ENCODE measurements at regions not wholly inside any gene's neighbourhood (a gene's known extent, or its start where the extent isn't known, plus 50 kb on each side); places are given as distances from the start of the nearest gene placed in this dataset.
"Not testable (repeated sequence)": the region's sequence is repeated elsewhere in the genome, so short reads cannot be mapped to it uniquely, and the experiment has no call there.

DNA sequence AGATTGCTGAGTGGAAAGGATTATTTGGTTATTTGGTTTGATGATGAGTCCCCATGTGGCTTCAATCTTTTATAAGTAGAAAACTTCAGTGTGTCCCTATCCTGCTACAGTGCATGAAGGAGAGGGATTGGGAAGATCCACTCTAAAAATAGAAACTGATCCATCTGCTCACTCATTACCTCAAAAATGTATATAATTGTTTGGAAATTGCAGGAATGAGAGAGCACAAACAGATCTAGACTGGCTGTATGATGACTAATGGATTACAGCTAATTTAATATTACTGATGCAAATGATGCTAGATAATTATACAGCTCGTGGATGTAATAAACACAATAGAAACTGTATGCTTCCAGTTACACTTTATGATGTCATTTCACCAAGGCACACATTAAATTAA is 625.3 kb upstream of the PRR20A start:
- Histone ChIP-seq H3K9me3 (ENCODE audit: insufficient read depth, low read depth, low read length) (peaks cover 2% of the 10 kb centered on the region), H3K79me2 (ENCODE audit: insufficient read depth, low read length) (no peaks in the 10 kb centered on the region), H3K4me3 (ENCODE audit: insufficient read depth, low read depth, low read length) (no peak overlapping the region), H3K27ac (ENCODE audit: low read depth, low read length) (no peak overlapping the region), H3K36me3 (ENCODE audit: insufficient read depth, low read length) (no peaks in the 10 kb centered on the region), H4K20me1 (ENCODE audit: insufficient read depth, low read length) (no peaks in the 10 kb centered on the region), H3K4me1 (ENCODE audit: insufficient read depth, low read length) (no peaks in the 10 kb centered on the region), H3K4me2 (ENCODE audit: low read length) (no peak overlapping the region), H2AFZ (ENCODE audit: low read depth, low read length) (no peak overlapping the region), H3K9ac (ENCODE audit: low read length) (no peak overlapping the region), H3K27me3 (ENCODE audit: insufficient read depth, low read length) (no peaks in the 10 kb centered on the region)
- H3K4me1 Mint-ChIP-seq (ENCODE audit: low read depth, unreplicated experiment) = peaks cover 2% of the 10 kb centered on the region
- no peak for DNase-seq (ENCODE audit: low read depth)
- H3K4me3 Mint-ChIP-seq (ENCODE audit: unreplicated experiment) = no peak overlapping the region
- no peak for FAIRE-seq
- H3K27me3 Mint-ChIP-seq (ENCODE audit: low read depth, unreplicated experiment) = no peaks in the 10 kb centered on the region
- H3K36me3 Mint-ChIP-seq (ENCODE audit: low read depth, unreplicated experiment) = no peaks in the 10 kb centered on the region
- no peaks in the 10 kb centered on the region for H3K9me3 Mint-ChIP-seq (ENCODE audit: unreplicated experiment)
- no peak overlapping the region for H3K27ac Mint-ChIP-seq (ENCODE audit: unreplicated experiment)
- no peak for TF ChIP-seq EZH2 (IDR thresholded peaks at IDR 0.05; ENCODE audit: insufficient read depth, low read length)
- TF ChIP-seq, protein P1, sequence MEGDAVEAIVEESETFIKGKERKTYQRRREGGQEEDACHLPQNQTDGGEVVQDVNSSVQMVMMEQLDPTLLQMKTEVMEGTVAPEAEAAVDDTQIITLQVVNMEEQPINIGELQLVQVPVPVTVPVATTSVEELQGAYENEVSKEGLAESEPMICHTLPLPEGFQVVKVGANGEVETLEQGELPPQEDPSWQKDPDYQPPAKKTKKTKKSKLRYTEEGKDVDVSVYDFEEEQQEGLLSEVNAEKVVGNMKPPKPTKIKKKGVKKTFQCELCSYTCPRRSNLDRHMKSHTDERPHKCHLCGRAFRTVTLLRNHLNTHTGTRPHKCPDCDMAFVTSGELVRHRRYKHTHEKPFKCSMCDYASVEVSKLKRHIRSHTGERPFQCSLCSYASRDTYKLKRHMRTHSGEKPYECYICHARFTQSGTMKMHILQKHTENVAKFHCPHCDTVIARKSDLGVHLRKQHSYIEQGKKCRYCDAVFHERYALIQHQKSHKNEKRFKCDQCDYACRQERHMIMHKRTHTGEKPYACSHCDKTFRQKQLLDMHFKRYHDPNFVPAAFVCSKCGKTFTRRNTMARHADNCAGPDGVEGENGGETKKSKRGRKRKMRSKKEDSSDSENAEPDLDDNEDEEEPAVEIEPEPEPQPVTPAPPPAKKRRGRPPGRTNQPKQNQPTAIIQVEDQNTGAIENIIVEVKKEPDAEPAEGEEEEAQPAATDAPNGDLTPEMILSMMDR (IDR thresholded peaks at IDR 0.05; ENCODE audit: insufficient read depth, low read depth, low read length) = no peak

DNA sequence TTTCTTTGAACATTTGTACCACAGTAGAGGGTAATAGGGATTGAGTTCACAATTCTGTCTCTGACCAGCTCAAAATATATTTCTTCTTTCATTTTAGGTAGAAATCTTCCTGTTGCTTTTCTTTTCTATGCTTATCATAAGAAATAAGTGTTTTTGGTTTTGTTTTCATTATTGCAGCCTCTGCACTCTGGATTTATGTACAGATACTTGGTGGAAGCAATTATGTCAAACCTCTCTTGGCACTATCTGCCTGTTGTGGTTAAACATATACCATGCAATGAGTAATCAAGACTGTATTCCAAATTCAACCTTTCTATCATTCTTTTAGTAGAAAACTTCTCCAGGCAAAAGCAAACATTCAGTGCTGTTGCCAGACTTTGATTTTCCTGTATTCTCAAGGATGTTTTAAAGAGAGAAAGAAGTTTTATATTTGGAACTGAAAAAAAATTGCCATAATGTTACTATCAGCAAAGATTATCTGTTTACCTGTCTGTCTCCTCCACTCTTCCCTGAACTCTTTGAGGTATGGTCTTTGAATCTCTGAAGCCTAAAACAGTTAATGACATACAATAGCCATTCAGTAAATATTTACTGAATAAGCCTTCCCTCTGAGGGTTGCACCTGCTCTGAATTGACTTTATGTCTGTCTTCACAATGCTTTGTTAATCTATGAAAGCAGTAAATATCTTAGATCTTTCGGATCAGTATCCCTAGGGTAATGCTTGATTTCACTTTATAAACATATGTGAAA is 612.5 kb upstream of the PRR20A start:
- no peak overlapping the region for H2AFZ ChIP-seq (ENCODE audit: low read depth, low read length)
- H3K9ac ChIP-seq (ENCODE audit: low read length) = no peak overlapping the region
- no peaks in the 10 kb centered on the region for H3K4me1 ChIP-seq (ENCODE audit: insufficient read depth, low read length)
- no peaks in the 10 kb centered on the region for H3K36me3 ChIP-seq (ENCODE audit: insufficient read depth, low read length)
- H3K27me3 ChIP-seq (ENCODE audit: insufficient read depth, low read length) = no peaks in the 10 kb centered on the region
- no peak overlapping the region for H3K4me3 ChIP-seq (ENCODE audit: insufficient read depth, low read depth, low read length)
- H3K27ac ChIP-seq (ENCODE audit: low read depth, low read length) = no peak overlapping the region
- H4K20me1 ChIP-seq (ENCODE audit: insufficient read depth, low read length) = no peaks in the 10 kb centered on the region
- Mint-ChIP-seq H3K4me1 (ENCODE audit: low read depth, unreplicated experiment) (peaks cover 8% of the 10 kb centered on the region), H3K27ac (ENCODE audit: unreplicated experiment) (no peak overlapping the region), H3K4me3 (ENCODE audit: unreplicated experiment) (no peak overlapping the region), H3K27me3 (ENCODE audit: low read depth, unreplicated experiment) (no peaks in the 10 kb centered on the region), H3K9me3 (ENCODE audit: unreplicated experiment) (no peaks in the 10 kb centered on the region), H3K36me3 (ENCODE audit: low read depth, unreplicated experiment) (no peaks in the 10 kb centered on the region)
- FAIRE-seq (no peak), DNase-seq (ENCODE audit: low read depth) (no peak)
- H3K9me3 ChIP-seq (ENCODE audit: insufficient read depth, low read depth, low read length) = no peaks in the 10 kb centered on the region
- TF ChIP-seq, protein P1 (IDR thresholded peaks at IDR 0.05; ENCODE audit: insufficient read depth, low read depth, low read length) = no peak
- no peak for TF ChIP-seq EZH2 (IDR thresholded peaks at IDR 0.05; ENCODE audit: insufficient read depth, low read length)
- H3K79me2 ChIP-seq (ENCODE audit: insufficient read depth, low read length) = no peaks in the 10 kb centered on the region
- H3K4me2 ChIP-seq (ENCODE audit: low read length) = no peak overlapping the region

DNA sequence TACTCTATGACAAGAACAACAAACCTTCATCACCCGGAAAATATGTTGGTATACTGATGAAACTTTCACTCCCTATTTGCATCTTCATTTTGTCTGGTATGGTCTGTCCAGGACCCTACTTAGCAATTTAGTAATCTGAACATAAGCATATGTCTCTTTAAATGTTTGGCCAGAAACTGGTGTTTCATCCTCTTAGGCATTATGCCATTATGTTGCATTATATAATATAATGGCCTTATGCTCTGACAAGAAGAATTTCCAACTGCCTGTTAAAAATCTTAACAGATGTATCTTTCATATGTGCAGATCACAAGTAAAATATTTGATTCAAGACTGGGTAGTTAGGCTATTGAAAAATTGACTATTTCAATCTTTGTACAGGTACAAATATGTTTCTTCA is 610.6 kb upstream of the PRR20A start:
- FAIRE-seq (no peak), DNase-seq (ENCODE audit: low read depth) (no peak)
- no peak overlapping the region for H2AFZ ChIP-seq (ENCODE audit: low read depth, low read length)
- H4K20me1 ChIP-seq (ENCODE audit: insufficient read depth, low read length) = no peaks in the 10 kb centered on the region
- H3K27ac Mint-ChIP-seq (ENCODE audit: unreplicated experiment) = no peak overlapping the region
- H3K36me3 ChIP-seq (ENCODE audit: insufficient read depth, low read length) = no peaks in the 10 kb centered on the region
- H3K79me2 ChIP-seq (ENCODE audit: insufficient read depth, low read length) = no peaks in the 10 kb centered on the region
- no peak overlapping the region for H3K4me3 ChIP-seq (ENCODE audit: insufficient read depth, low read depth, low read length)
- H3K4me1 ChIP-seq (ENCODE audit: insufficient read depth, low read length) = no peaks in the 10 kb centered on the region
- no peak overlapping the region for H3K9ac ChIP-seq (ENCODE audit: low read length)
- TF ChIP-seq EZH2 (IDR thresholded peaks at IDR 0.05; ENCODE audit: insufficient read depth, low read length) = no peak
- TF ChIP-seq, protein P1 (IDR thresholded peaks at IDR 0.05; ENCODE audit: insufficient read depth, low read depth, low read length) = no peak
- no peak overlapping the region for H3K27ac ChIP-seq (ENCODE audit: low read depth, low read length)
- no peaks in the 10 kb centered on the region for H3K9me3 Mint-ChIP-seq (ENCODE audit: unreplicated experiment)
- no peaks in the 10 kb centered on the region for H3K36me3 Mint-ChIP-seq (ENCODE audit: low read depth, unreplicated experiment)
- H3K4me2 ChIP-seq (ENCODE audit: low read length) = no peak overlapping the region
- H3K4me1 Mint-ChIP-seq (ENCODE audit: low read depth, unreplicated experiment) = peaks cover 8% of the 10 kb centered on the region
- H3K4me3 Mint-ChIP-seq (ENCODE audit: unreplicated experiment) = no peak overlapping the region
- no peaks in the 10 kb centered on the region for H3K9me3 ChIP-seq (ENCODE audit: insufficient read depth, low read depth, low read length)
- H3K27me3 Mint-ChIP-seq (ENCODE audit: low read depth, unreplicated experiment) = no peaks in the 10 kb centered on the region
- no peaks in the 10 kb centered on the region for H3K27me3 ChIP-seq (ENCODE audit: insufficient read depth, low read length)

DNA sequence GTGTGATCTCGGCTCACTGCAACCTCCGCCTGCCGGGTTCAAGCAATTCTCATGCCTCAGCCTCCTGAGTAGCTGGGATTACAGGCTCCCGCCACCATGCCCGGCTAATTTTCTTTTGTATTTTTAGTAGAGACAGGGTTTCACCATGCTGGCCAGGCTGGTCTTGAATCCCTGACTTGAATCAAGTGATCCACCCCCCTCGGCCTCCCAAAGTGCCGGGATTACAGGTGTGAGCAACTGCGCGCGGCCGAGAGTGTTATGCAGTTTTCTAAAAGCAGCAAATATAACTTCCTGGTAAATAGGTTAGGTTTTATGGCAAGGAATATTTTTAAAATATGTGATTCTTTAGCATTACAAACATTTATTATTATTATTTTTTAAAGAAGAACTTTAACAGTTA is 592.8 kb upstream of the PRR20A start:
- not testable (repeated sequence) for H3K4me2 ChIP-seq (ENCODE audit: low read length); H3K27ac Mint-ChIP-seq (ENCODE audit: unreplicated experiment); DNase-seq (ENCODE audit: low read depth); H3K27ac ChIP-seq (ENCODE audit: low read depth, low read length); H3K9me3 Mint-ChIP-seq (ENCODE audit: unreplicated experiment); H3K9me3 ChIP-seq (ENCODE audit: insufficient read depth, low read depth, low read length); H3K36me3 ChIP-seq (ENCODE audit: insufficient read depth, low read length); H3K4me3 Mint-ChIP-seq (ENCODE audit: unreplicated experiment); H3K4me3 ChIP-seq (ENCODE audit: insufficient read depth, low read depth, low read length); H4K20me1 ChIP-seq (ENCODE audit: insufficient read depth, low read length); H2AFZ ChIP-seq (ENCODE audit: low read depth, low read length); H3K79me2 ChIP-seq (ENCODE audit: insufficient read depth, low read length); H3K27me3 Mint-ChIP-seq (ENCODE audit: low read depth, unreplicated experiment); H3K36me3 Mint-ChIP-seq (ENCODE audit: low read depth, unreplicated experiment); H3K27me3 ChIP-seq (ENCODE audit: insufficient read depth, low read length); H3K4me1 ChIP-seq (ENCODE audit: insufficient read depth, low read length); H3K4me1 Mint-ChIP-seq (ENCODE audit: low read depth, unreplicated experiment); FAIRE-seq; H3K9ac ChIP-seq (ENCODE audit: low read length)

Measured in astrocyte (in vitro differentiated cells and primary cell).